H1 (cell line): ENCODE measurements at regions not wholly inside any gene's neighbourhood (a gene's known extent, or its start where the extent isn't known, plus 50 kb on each side); places are given as distances from the start of the nearest gene placed in this dataset.

Experiments used
- CTCF ChIA-PET: fragments of 300-600 bp; sonication (Branson Sonifier 250); formaldehyde crosslinking; loops from one replicate; lab custom pipeline; 2021; ENCODE audit not compliant: partially characterized antibody; lab: Charles Lee
- POLR2A ChIA-PET: fragments of 300-600 bp; sonication (Branson Sonifier 250); formaldehyde crosslinking; loops from one replicate; lab custom pipeline; 2021; ENCODE audit warnings: inconsistent platforms; ENCODE audit not compliant: partially characterized antibody; lab: Charles Lee
- DNase-seq, 2 experiments: peaks; one replicate each; pipeline versions ENCODE4 v3.0.0 to v3.0.0-alpha.2; 2010 to 2022; ENCODE audit warnings: low spot score in 2 of 2, low read depth in 1 of 2, mixed read lengths in 1 of 2
- FAIRE-seq: peaks from 2 replicates; lab custom pipeline; 2011; peaks lifted over from hg19 to GRCh38; lab: Jason Lieb, UNC
- H2AFZ ChIP-seq: 2 replicates; pipeline ENCODE4 v1.8.1; 2012; ENCODE audit warnings: low read length, inconsistent platforms
- H2AK5ac ChIP-seq: 2 replicates; pipeline ENCODE4 v1.6.1; 2013; ENCODE audit warnings: low read depth, low read length
- H2BK120ac ChIP-seq: replicated peaks from 2 replicates; pipeline ENCODE3; 2013; ENCODE audit warnings: low read depth, low read length, inconsistent platforms
- H2BK12ac ChIP-seq: 2 replicates; pipeline ENCODE4 v1.6.1; 2013; ENCODE audit warnings: low read depth, low read length
- H2BK15ac ChIP-seq: 2 replicates; pipeline ENCODE4 v1.6.1; 2013; ENCODE audit warnings: low read length
- H2BK20ac ChIP-seq: 2 replicates; pipeline ENCODE4 v1.6.1; 2013; ENCODE audit warnings: low read length
- H2BK5ac ChIP-seq: 2 replicates; pipeline ENCODE4 v1.6.1; 2013; ENCODE audit warnings: low read depth, low read length
- H3K14ac ChIP-seq: 2 replicates; pipeline ENCODE4 v1.6.1; 2013; ENCODE audit warnings: inconsistent platforms; ENCODE audit not compliant: insufficient read length
- H3K18ac ChIP-seq: 2 replicates; pipeline ENCODE4 v1.6.1; 2013; ENCODE audit warnings: low read length; ENCODE audit errors: extremely low read depth
- H3K23ac ChIP-seq: 2 replicates; pipeline ENCODE4 v1.6.1; 2013; ENCODE audit warnings: inconsistent platforms; ENCODE audit not compliant: insufficient read length
- H3K23me2 ChIP-seq: 2 replicates; pipeline ENCODE4 v1.6.1; 2013; ENCODE audit warnings: low read depth, low read length
- H3K27ac ChIP-seq: 2 replicates; pipeline ENCODE4 v1.6.1; 2011; ENCODE audit warnings: low read depth, low read length, inconsistent platforms
- H3K27me3 ChIP-seq, 4 experiments: replicated peaks in 1 of 4; 1 replicate in 1 of 4; 2 replicates in 3 of 4; pipeline versions ENCODE4 v1.6.1 to v1.8.1; 2011 to 2013; ENCODE audit warnings: low read length in 3 of 4, mild to moderate bottlenecking in 3 of 4, inconsistent platforms in 2 of 4, mixed read lengths in 2 of 4, moderate library complexity in 1 of 4; ENCODE audit not compliant: control insufficient read depth in 3 of 4, insufficient read depth in 3 of 4; ENCODE audit errors: extremely low read depth in 1 of 4
- H3K36me3 ChIP-seq, 4 experiments: 2 replicates each; pipeline versions ENCODE4 v1.6.1 to v1.8.1; 2011 to 2013; ENCODE audit warnings: mild to moderate bottlenecking in 4 of 4, low read length in 3 of 4, moderate library complexity in 2 of 4, control low read depth in 1 of 4, inconsistent platforms in 1 of 4; ENCODE audit not compliant: insufficient read depth in 4 of 4, control insufficient read depth in 2 of 4
- H3K4ac ChIP-seq: replicated peaks from 2 replicates; pipeline ENCODE3; 2013; ENCODE audit warnings: low read length, low read depth, mixed read lengths, inconsistent platforms; ENCODE audit not compliant: insufficient read length
- H3K4me1 ChIP-seq, 4 experiments: replicated peaks in 1 of 4; 1 replicate in 1 of 4; 2 replicates in 3 of 4; pipeline versions ENCODE4 v1.6.1 to v1.8.1; 2011 to 2013; ENCODE audit warnings: low read length in 3 of 4, inconsistent platforms in 2 of 4, mixed read lengths in 1 of 4; ENCODE audit not compliant: insufficient read depth in 4 of 4, control insufficient read depth in 3 of 4
- H3K4me2 ChIP-seq, 2 experiments: 2 replicates each; pipeline versions ENCODE4 v1.6.1 to v1.8.1; 2011 to 2013; ENCODE audit warnings: low read depth in 2 of 2, low read length in 2 of 2, control low read depth in 1 of 2, inconsistent platforms in 1 of 2, mild to moderate bottlenecking in 1 of 2; ENCODE audit not compliant: insufficient read depth in 1 of 2
- H3K4me3 ChIP-seq, 4 experiments: fragments of 200-600, 300-600 bp in 1 of 4; sonication (generic), shearing (Covaris generic), sonication (Bioruptor Twin) in 1 of 4; 2 replicates each; pipeline versions ENCODE4 v1.5.1 to v1.8.1; 2011 to 2016; ENCODE audit warnings: low read length in 4 of 4, low read depth in 3 of 4, control low read depth in 2 of 4, inconsistent platforms in 2 of 4, mild to moderate bottlenecking in 2 of 4, mixed read lengths in 1 of 4, moderate library complexity in 1 of 4; ENCODE audit not compliant: insufficient read depth in 2 of 4; ENCODE audit errors: extremely low read depth in 1 of 4
- H3K56ac ChIP-seq: replicated peaks from 2 replicates; pipeline ENCODE3; 2013; ENCODE audit warnings: low read depth, mild to moderate bottlenecking, mixed read lengths, low read length, inconsistent platforms; ENCODE audit not compliant: insufficient read length
- H3K79me1 ChIP-seq: 2 replicates; pipeline ENCODE4 v1.6.1; 2013; ENCODE audit warnings: low read depth, low read length, control low read depth
- H3K79me2 ChIP-seq, 2 experiments: 2 replicates each; pipeline versions ENCODE4 v1.6.1 to v1.8.1; 2012 to 2013; ENCODE audit warnings: low read length in 2 of 2, mild to moderate bottlenecking in 2 of 2, inconsistent platforms in 1 of 2; ENCODE audit not compliant: insufficient read depth in 2 of 2, control insufficient read depth in 1 of 2
- H3K9ac ChIP-seq, 4 experiments: replicated peaks in 1 of 4; 1 replicate in 1 of 4; 2 replicates in 3 of 4; pipeline versions ENCODE4 v1.6.1 to v1.8.1; 2011 to 2013; ENCODE audit warnings: low read depth in 3 of 4, low read length in 3 of 4, control low read depth in 2 of 4, mild to moderate bottlenecking in 2 of 4, moderate library complexity in 2 of 4, inconsistent platforms in 1 of 4; ENCODE audit errors: extremely low read depth in 1 of 4
- H3K9me3 ChIP-seq, 2 experiments: 2 replicates each; pipeline versions ENCODE4 v1.6.1 to v1.8.1; 2012 to 2013; ENCODE audit warnings: mild to moderate bottlenecking in 2 of 2, moderate library complexity in 2 of 2, control low read depth in 1 of 2, inconsistent platforms in 1 of 2, low read depth in 1 of 2, low read length in 1 of 2, mixed read lengths in 1 of 2; ENCODE audit not compliant: insufficient read depth in 2 of 2
- H4K20me1 ChIP-seq, 2 experiments: replicated peaks in 1 of 2; 2 replicates each; pipeline versions ENCODE3 to v1.8.1; 2011 to 2013; ENCODE audit warnings: inconsistent platforms in 2 of 2, low read length in 2 of 2, mild to moderate bottlenecking in 1 of 2; ENCODE audit not compliant: insufficient read depth in 2 of 2, control insufficient read depth in 1 of 2
- H4K5ac ChIP-seq: 2 replicates; pipeline ENCODE4 v1.6.1; 2013; ENCODE audit warnings: low read length, low read depth, mixed read lengths, inconsistent platforms; ENCODE audit not compliant: insufficient read length
- H4K8ac ChIP-seq: 2 replicates; pipeline ENCODE4 v1.8.0; 2013; ENCODE audit warnings: mild to moderate bottlenecking, moderate library complexity, low read length, inconsistent platforms; ENCODE audit not compliant: insufficient read depth; ENCODE audit errors: extremely low read depth
- H4K91ac ChIP-seq: replicated peaks from 2 replicates; pipeline ENCODE3; 2013; ENCODE audit warnings: low read length, mixed read lengths, inconsistent platforms; ENCODE audit not compliant: insufficient read length
- CTCF ChIP-seq, 3 experiments: IDR thresholded peaks; 1 replicate in 2 of 3; 2 replicates in 1 of 3; pipeline versions ENCODE4 v1.5.1 to v1.6.1; 2011; ENCODE audit warnings: low read length in 3 of 3, mild to moderate bottlenecking in 3 of 3, inconsistent platforms in 2 of 3, low read depth in 1 of 3, moderate library complexity in 1 of 3; ENCODE audit not compliant: insufficient read depth in 1 of 3; ENCODE audit errors: control extremely low read depth in 1 of 3
- RAD21 ChIP-seq, 2 experiments: IDR thresholded peaks in 1 of 2; conservative IDR thresholded peaks in 1 of 2; 2 replicates each; pipeline ENCODE4 v1.6.1; 2011; ENCODE audit warnings: low read depth in 2 of 2, low read length in 2 of 2, improper control_type of control experiment in 1 of 2, inconsistent platforms in 1 of 2, mild to moderate bottlenecking in 1 of 2, moderate library complexity in 1 of 2
- SAP30 ChIP-seq: fragments of 300-600 bp; sonication (generic); IDR thresholded peaks from 2 replicates; pipeline ENCODE4 v1.7.1; 2012; ENCODE audit warnings: low read length, moderate library complexity, mild to moderate bottlenecking, inconsistent platforms; ENCODE audit not compliant: insufficient read depth, insufficient replicate concordance
- SIN3A ChIP-seq, 2 experiments: IDR thresholded peaks in 1 of 2; conservative IDR thresholded peaks in 1 of 2; 2 replicates each; pipeline ENCODE4 v1.6.1; 2011 to 2012; ENCODE audit warnings: low read length in 2 of 2, improper control_type of control experiment in 1 of 2, low read depth in 1 of 2, mild to moderate bottlenecking in 1 of 2
- WGBS, 2 experiments: shearing (Covaris generic) in 1 of 2; methylation state at CpG; one replicate each; pipeline versions ENCODE4 v1.1.6 to v1.1.7; 2013 to 2015; ENCODE audit warnings: low lambda C conversion rate in 2 of 2, mixed read lengths in 2 of 2, inconsistent platforms in 1 of 2, low coverage in 1 of 2, missing lambda C conversion rate in 1 of 2; ENCODE audit not compliant: insufficient replicate concordance in 2 of 2, insufficient coverage in 1 of 2, insufficient read length in 1 of 2; ENCODE audit errors: extremely low coverage in 1 of 2, missing lambda C conversion rate in 1 of 2; 5-methylcytosine and 5-hydroxymethylcytosine counted together

- Histone ChIP-seq H3K4ac (no peak overlapping the region), H3K18ac (no peak overlapping the region), H3K4me1 (no peaks in the 10 kb centered on the region), H3K79me2 (no peaks in the 10 kb centered on the region), H3K27ac (no peak overlapping the region), H3K56ac (no peak overlapping the region), H3K36me3 (no peaks in the 10 kb centered on the region), H2BK12ac (no peak overlapping the region), H2BK15ac (no peak overlapping the region), H2BK5ac (no peak overlapping the region), H2BK120ac (no peak overlapping the region), H3K9ac (no peak overlapping the region), H4K5ac (no peak overlapping the region), H2AFZ (no peak overlapping the region), H3K23me2 (no peaks in the 10 kb centered on the region), H4K91ac (no peak overlapping the region), H3K23ac (no peak overlapping the region), H2AK5ac (no peak overlapping the region), H3K4me2 (no peak overlapping the region), H3K9me3 (peaks cover 14 to 27% of the 10 kb centered on the region in 2 experiments; a peak in 2 of 4 replicates), H2BK20ac (no peak overlapping the region), H3K27me3 (no peaks in the 10 kb centered on the region), H3K4me3 (no peak overlapping the region), H4K20me1 (no peaks in the 10 kb centered on the region), H3K14ac (no peak overlapping the region), H4K8ac (no peak overlapping the region), H3K79me1 (no peaks in the 10 kb centered on the region)
- no peak for DNase-seq
- no peak for TF ChIP-seq SAP30
- TF ChIP-seq SIN3A (conservative IDR thresholded peaks at IDR 0.05 in 1 of 2, IDR thresholded peaks at IDR 0.05 in 1 of 2; ENCODE audit: low read depth in 1 of 2, low read length in 2 of 2), result no peak
- peak; percentile 42 to 55 for TF ChIP-seq RAD21 (IDR thresholded peaks at IDR 0.05 in 1 of 2, conservative IDR thresholded peaks at IDR 0.05 in 1 of 2; ENCODE audit: low read depth in 2 of 2, low read length in 2 of 2)
- TF ChIP-seq CTCF (IDR thresholded peaks at IDR 0.05; ENCODE audit: control extremely low read depth in 1 of 3, insufficient read depth in 1 of 3, low read depth in 1 of 3, low read length in 3 of 3), result peak in 2 of 3 experiments; percentile 18 to 36; a peak in 1 of 4 replicates
- CTCF ChIA-PET, result interaction anchor here (0.5 to 3.1 kb wide), 3 partner anchors 11 to 874 kb away, joined by 3 to 11 read pairs (median 5); no protein-coding TSS in a partner anchor
- 40% methylated on average over 1 of the region's 1 CpG; no CpG with 5 or more reads in 1 of the 2 experiments for WGBS, 2 experiments
- peak; percentile 28 for FAIRE-seq
- POLR2A ChIA-PET, result no interaction called here
Measured at GRCh38 chrX:63918611-63919010, 133.6 kb upstream of the ARHGEF9 start.
